ENCODE measurements at regions not wholly inside any gene's neighbourhood (a gene's known extent, or its start where the extent isn't known, plus 50 kb on each side); places are given as distances from the start of the nearest gene placed in this dataset.

DNA sequence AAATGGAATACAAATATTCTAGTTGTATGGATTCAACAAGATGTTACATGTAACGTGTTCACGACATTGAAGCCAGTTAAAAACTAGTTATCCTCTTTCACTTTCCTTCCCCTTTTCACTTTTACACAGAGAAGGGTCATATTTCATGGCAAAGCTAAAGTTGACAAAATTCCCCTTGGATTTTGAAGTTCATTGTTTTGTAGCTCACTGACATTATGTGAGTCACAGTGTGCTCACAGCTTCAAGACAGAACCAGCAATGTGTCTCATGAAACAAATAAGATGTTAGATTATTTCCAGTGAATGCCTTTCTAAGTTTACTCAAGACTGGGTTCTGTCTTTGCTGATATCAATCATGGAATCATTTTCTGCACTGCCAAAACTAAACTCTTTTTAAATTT, 535.5 kb upstream of the GRIN3A start:
- Histone ChIP-seq H3K36me3 (no peaks in the 10 kb centered on the region), H3K4me1 (no peaks in the 10 kb centered on the region), H2AFZ (replicated peaks) (no peak overlapping the region), H3K79me2 (ENCODE audit: low read depth) (no peaks in the 10 kb centered on the region), H3K4me2 (no peak overlapping the region), H3K27ac (no peak overlapping the region), H3K4me3 (no peak overlapping the region), H3F3A (ENCODE audit: low read depth) (no peaks in the 10 kb centered on the region), H3K9me3 (ENCODE audit: low read depth) (peaks cover 16% of the 10 kb centered on the region), H4K20me1 (ENCODE audit: low read depth) (no peaks in the 10 kb centered on the region), H3K9ac (no peak overlapping the region), H3K27me3 (no peaks in the 10 kb centered on the region)
- no peak overlapping the region for H3K27ac Mint-ChIP-seq
- peaks cover 4% of the 10 kb centered on the region for H3K4me1 Mint-ChIP-seq
- no peaks in the 10 kb centered on the region for H3K27me3 Mint-ChIP-seq (ENCODE audit: insufficient read depth, low read depth)
- no peak overlapping the region for H3K4me3 Mint-ChIP-seq
- H3K9me3 Mint-ChIP-seq = no peaks in the 10 kb centered on the region
- DNase-seq (ENCODE audit: low spot score) = no peak
- H3K36me3 Mint-ChIP-seq = no peaks in the 10 kb centered on the region
- TF ChIP-seq CTCF (IDR thresholded peaks at IDR 0.05) (no peak), EZH2phosphoT487 (IDR thresholded peaks at IDR 0.05) (no peak), EZH2 (IDR thresholded peaks at IDR 0.05) (no peak)

DNA sequence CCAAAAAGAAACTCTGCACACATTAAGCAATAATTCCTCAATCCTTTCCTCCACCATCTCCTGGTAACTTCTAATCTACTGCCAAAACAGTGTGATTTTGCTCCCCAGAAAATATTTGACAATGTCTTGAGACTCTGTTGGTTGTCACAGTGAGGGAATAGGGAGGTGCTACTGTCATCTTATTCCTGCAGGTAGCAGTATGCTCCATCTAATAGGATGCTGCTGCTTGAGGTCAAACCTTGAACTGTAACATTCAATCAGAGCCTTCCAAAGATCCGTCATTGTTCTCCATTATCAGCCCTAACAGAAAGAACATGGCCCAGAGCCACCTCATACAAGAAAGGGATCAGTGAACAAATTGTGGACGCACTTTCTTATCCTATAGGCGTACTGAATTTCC, 514.7 kb upstream of the GRIN3A start:
- H3K36me3 ChIP-seq = no peaks in the 10 kb centered on the region
- DNase-seq (ENCODE audit: low spot score) = no peak
- Mint-ChIP-seq H3K36me3 (no peaks in the 10 kb centered on the region), H3K27me3 (ENCODE audit: insufficient read depth, low read depth) (no peaks in the 10 kb centered on the region), H3K4me1 (no peaks in the 10 kb centered on the region), H3K9me3 (no peaks in the 10 kb centered on the region), H3K4me3 (no peak overlapping the region), H3K27ac (no peak overlapping the region)
- H3K27me3 ChIP-seq = no peaks in the 10 kb centered on the region
- H3K4me1 ChIP-seq = no peaks in the 10 kb centered on the region
- H2AFZ ChIP-seq (replicated peaks) = no peak overlapping the region
- H3F3A ChIP-seq (ENCODE audit: low read depth) = no peaks in the 10 kb centered on the region
- no peak overlapping the region for H3K27ac ChIP-seq
- peaks cover 3% of the 10 kb centered on the region for H3K9me3 ChIP-seq (ENCODE audit: low read depth)
- H3K4me2 ChIP-seq = no peak overlapping the region
- no peaks in the 10 kb centered on the region for H3K79me2 ChIP-seq (ENCODE audit: low read depth)
- H3K4me3 ChIP-seq = no peak overlapping the region
- H3K9ac ChIP-seq = no peak overlapping the region
- H4K20me1 ChIP-seq (ENCODE audit: low read depth) = no peaks in the 10 kb centered on the region
- TF ChIP-seq EZH2phosphoT487 (IDR thresholded peaks at IDR 0.05) (no peak), CTCF (IDR thresholded peaks at IDR 0.05) (no peak), EZH2 (IDR thresholded peaks at IDR 0.05) (no peak)

- Mint-ChIP-seq H3K4me3 (no peak overlapping the region), H3K36me3 (no peaks in the 10 kb centered on the region), H3K27ac (no peak overlapping the region), H3K9me3 (no peaks in the 10 kb centered on the region), H3K27me3 (ENCODE audit: insufficient read depth, low read depth) (no peaks in the 10 kb centered on the region), H3K4me1 (no peaks in the 10 kb centered on the region)
- Histone ChIP-seq H2AFZ (replicated peaks) (no peak overlapping the region), H3K9me3 (ENCODE audit: low read depth) (peaks cover 15% of the 10 kb centered on the region), H4K20me1 (ENCODE audit: low read depth) (no peaks in the 10 kb centered on the region), H3K36me3 (no peaks in the 10 kb centered on the region), H3K27ac (no peak overlapping the region), H3K27me3 (no peaks in the 10 kb centered on the region), H3K4me3 (no peak overlapping the region), H3K9ac (no peak overlapping the region), H3F3A (ENCODE audit: low read depth) (no peaks in the 10 kb centered on the region), H3K4me2 (no peak overlapping the region), H3K79me2 (ENCODE audit: low read depth) (no peaks in the 10 kb centered on the region), H3K4me1 (no peaks in the 10 kb centered on the region)
- TF ChIP-seq CTCF (IDR thresholded peaks at IDR 0.05) = no peak
- TF ChIP-seq EZH2 (IDR thresholded peaks at IDR 0.05) = no peak
- no peak for TF ChIP-seq EZH2phosphoT487 (IDR thresholded peaks at IDR 0.05)
- no peak for DNase-seq (ENCODE audit: low spot score)
These were observed 506.5 kb upstream of the GRIN3A start for GRCh38 chr9:102244916-102245315.

DNA sequence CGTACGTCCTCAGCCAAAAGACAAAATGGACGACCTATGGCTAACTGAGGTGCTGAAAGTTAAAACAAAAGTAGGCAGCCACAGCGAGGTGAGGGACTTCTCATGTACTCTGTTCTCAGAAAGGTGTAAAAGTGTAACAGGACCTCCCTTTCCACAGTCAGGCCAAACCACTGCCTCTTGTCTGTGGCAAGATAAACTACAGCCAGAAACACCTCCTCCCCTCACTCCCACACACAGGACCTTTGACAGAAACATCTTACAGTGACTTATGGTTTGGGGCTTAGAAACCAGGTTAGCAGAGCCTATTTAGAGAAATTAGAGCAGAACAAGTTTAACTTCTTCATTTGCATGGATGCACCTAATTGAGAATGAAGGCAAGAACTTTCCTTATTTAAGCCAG, 499.1 kb upstream of the GRIN3A start:
- no peaks in the 10 kb centered on the region for H3K27me3 ChIP-seq
- DNase-seq (ENCODE audit: low spot score) = no peak
- Mint-ChIP-seq H3K27me3 (ENCODE audit: insufficient read depth, low read depth) (no peaks in the 10 kb centered on the region), H3K36me3 (no peaks in the 10 kb centered on the region), H3K4me3 (no peak overlapping the region), H3K4me1 (no peaks in the 10 kb centered on the region), H3K27ac (no peak overlapping the region), H3K9me3 (no peaks in the 10 kb centered on the region)
- H3K27ac ChIP-seq = no peak overlapping the region
- no peak overlapping the region for H3K4me3 ChIP-seq
- H3K79me2 ChIP-seq (ENCODE audit: low read depth) = no peaks in the 10 kb centered on the region
- no peak overlapping the region for H3K9ac ChIP-seq
- TF ChIP-seq CTCF (IDR thresholded peaks at IDR 0.05) (no peak), EZH2phosphoT487 (IDR thresholded peaks at IDR 0.05) (no peak), EZH2 (IDR thresholded peaks at IDR 0.05) (no peak)
- H3F3A ChIP-seq (ENCODE audit: low read depth) = no peaks in the 10 kb centered on the region
- no peaks in the 10 kb centered on the region for H4K20me1 ChIP-seq (ENCODE audit: low read depth)
- no peak overlapping the region for H3K4me2 ChIP-seq
- H2AFZ ChIP-seq (replicated peaks) = no peak overlapping the region
- peaks cover 8% of the 10 kb centered on the region for H3K9me3 ChIP-seq (ENCODE audit: low read depth)
- no peaks in the 10 kb centered on the region for H3K4me1 ChIP-seq
- no peaks in the 10 kb centered on the region for H3K36me3 ChIP-seq

All from neural progenitor cell (in vitro differentiated cells).